ENCODE measurements at regions not wholly inside any gene's neighbourhood (a gene's known extent, or its start where the extent isn't known, plus 50 kb on each side); places are given as distances from the start of the nearest gene placed in this dataset.

DNA sequence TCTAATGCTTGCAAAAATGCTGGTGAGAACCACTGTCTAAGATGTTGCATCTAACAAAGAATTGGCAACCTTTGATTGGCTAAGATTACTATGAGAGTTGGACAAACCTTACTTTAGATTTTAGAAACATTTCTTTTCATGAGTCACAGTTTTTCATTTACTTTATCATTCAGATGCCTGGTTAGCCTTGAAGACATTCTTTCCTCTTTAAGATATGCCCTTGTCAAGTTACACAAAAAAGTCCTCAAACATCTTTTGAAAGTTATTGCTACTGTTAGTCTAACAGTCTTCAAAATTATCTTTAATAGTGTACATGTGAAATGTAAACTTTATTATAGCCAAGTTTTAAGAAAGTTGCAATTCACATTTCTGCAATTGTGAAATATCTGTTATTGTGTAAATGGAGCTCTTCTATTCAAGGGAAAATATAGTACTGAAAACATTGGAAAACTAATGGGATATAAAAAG is 276.3 kb downstream of the RND3 start:
- TF ChIP-seq EZH2 (IDR thresholded peaks at IDR 0.05; ENCODE audit: borderline replicate concordance, low read depth, low read length, severe bottlenecking): no peak
- TF ChIP-seq, protein P1, sequence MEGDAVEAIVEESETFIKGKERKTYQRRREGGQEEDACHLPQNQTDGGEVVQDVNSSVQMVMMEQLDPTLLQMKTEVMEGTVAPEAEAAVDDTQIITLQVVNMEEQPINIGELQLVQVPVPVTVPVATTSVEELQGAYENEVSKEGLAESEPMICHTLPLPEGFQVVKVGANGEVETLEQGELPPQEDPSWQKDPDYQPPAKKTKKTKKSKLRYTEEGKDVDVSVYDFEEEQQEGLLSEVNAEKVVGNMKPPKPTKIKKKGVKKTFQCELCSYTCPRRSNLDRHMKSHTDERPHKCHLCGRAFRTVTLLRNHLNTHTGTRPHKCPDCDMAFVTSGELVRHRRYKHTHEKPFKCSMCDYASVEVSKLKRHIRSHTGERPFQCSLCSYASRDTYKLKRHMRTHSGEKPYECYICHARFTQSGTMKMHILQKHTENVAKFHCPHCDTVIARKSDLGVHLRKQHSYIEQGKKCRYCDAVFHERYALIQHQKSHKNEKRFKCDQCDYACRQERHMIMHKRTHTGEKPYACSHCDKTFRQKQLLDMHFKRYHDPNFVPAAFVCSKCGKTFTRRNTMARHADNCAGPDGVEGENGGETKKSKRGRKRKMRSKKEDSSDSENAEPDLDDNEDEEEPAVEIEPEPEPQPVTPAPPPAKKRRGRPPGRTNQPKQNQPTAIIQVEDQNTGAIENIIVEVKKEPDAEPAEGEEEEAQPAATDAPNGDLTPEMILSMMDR (IDR thresholded peaks at IDR 0.05; ENCODE audit: extremely low read depth in 1 of 2, insufficient read depth in 1 of 2, low read depth in 1 of 2, low read length in 2 of 2): no peak
